IPS-18c (cell line): ENCODE measurements at regions not wholly inside any gene's neighbourhood (a gene's known extent, or its start where the extent isn't known, plus 50 kb on each side); places are given as distances from the start of the nearest gene placed in this dataset.

Experiments
- H3K4me3 ChIP-seq: 2 replicates; pipeline ENCODE4 v1.7.0; 2013; ENCODE audit warnings: low read depth, mild to moderate bottlenecking, low read length, moderate library complexity; ENCODE audit not compliant: insufficient read depth
- H3K9me3 ChIP-seq: one replicate; pipeline ENCODE4 v1.6.1; 2013; ENCODE audit warnings: mild to moderate bottlenecking, low read length, moderate library complexity; ENCODE audit not compliant: control insufficient read depth, insufficient read depth

DNA sequence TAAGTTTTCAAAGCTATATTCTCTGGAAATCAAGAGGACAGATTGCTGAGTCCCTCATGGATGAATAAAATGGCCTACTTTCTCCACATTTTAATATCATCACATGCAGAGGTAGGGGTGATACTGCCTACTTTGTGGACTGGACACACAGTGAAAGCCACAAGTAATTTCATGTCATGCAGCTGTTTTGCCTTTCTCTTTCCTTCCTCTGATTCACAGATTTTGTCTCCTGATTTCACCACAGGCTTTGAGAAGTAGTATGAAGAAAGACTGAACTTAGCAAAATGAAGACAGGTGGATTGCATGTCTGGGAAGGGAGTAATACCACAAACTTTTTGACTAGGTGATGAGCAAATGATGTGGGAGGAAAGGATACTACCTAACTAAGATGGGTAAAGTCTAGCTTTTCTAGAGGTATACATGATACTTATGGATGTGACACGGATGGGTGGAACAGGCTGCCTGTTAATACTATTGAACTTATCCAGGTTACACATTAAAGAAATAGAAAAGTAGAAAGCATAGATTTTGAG is 478.4 kb upstream of the GOT2 start:
- H3K9me3 ChIP-seq: no peaks in the 10 kb centered on the region
- no peak overlapping the region for H3K4me3 ChIP-seq

DNA sequence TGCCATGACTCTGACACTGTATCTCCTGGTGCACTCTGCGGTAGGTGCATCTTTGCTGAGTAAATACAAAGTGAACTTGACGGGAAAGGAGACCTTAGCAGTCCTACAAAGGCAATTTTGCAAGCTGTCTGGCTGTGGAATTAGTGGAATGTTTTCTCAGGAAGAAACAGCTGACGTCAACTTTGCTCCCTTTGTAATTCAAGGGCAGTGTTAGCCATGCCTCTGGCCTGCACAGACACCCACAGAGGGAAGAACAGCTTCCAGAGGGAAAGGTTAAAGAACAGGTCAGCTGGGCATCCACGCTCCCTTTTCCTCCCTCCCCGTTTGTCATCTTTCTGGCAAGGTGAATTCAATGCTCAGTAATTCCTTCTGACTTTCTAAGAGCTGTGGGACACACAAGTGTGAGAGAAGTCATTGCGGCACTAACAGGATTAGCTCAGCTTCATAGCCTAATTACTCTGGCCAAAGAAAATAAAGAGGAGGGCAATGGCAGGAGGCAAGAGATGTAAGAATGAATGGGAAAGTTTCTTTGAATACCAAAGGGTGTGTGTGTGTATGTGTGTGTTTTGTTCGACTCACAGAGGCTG is 476.9 kb upstream of the GOT2 start:
- no peaks in the 10 kb centered on the region for H3K9me3 ChIP-seq
- H3K4me3 ChIP-seq: no peak overlapping the region

- H3K9me3 ChIP-seq: no peaks in the 10 kb centered on the region
- H3K4me3 ChIP-seq: no peak overlapping the region
These were observed 471.3 kb upstream of the GOT2 start for GRCh38 chr16:59205403-59205802.

DNA sequence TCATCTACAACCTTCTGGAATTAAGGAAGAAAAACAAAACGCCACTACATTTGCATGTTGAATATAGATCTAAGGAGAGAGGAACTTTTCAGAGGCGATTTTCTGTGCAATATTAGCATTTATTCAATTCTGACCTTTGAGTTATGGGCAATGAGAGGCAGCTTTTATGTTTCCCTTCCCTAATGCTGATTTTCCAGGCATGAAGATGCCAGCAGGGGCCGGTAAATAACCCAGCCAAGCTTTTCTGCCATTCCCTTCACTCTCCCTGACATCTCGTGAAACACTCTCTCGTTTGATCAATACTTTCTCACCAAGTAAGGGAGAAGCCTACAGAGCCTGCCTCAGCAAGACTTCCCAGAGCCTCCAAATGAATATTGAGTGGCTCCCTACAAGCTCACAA is 470.5 kb upstream of the GOT2 start:
- Histone ChIP-seq H3K4me3 (no peak overlapping the region), H3K9me3 (no peaks in the 10 kb centered on the region)

GRCh38 chr16:59202233-59202862 is 468.2 kb upstream of the GOT2 start:
- no peaks in the 10 kb centered on the region for H3K9me3 ChIP-seq
- H3K4me3 ChIP-seq: no peak overlapping the region

- Histone ChIP-seq H3K4me3 (no peak overlapping the region), H3K9me3 (no peaks in the 10 kb centered on the region)
These were observed 467.7 kb upstream of the GOT2 start for GRCh38 chr16:59201821-59202220.

GRCh38 chr16:59201160-59201559 is 467.0 kb upstream of the GOT2 start:
- no peaks in the 10 kb centered on the region for H3K9me3 ChIP-seq
- H3K4me3 ChIP-seq: no peak overlapping the region

DNA sequence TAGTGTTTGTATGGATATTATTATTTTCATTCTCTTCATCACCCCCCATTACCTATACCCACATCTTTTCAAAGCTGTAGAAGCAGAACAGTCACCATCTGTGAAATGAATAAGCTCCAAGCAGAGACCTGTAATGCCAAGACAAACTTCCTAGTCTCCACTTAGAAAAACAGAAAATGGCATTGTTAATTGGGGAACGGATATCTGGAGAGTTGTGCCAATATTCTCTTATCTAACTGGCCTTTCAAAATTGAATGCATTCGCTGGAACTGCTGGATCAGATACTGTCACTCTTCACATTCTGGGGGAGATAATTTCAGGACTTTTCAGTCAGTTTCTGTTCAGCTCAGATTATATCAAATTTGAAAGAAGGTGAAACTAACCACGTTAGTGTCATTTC is 464.4 kb upstream of the GOT2 start:
- H3K4me3 ChIP-seq: no peak overlapping the region

DNA sequence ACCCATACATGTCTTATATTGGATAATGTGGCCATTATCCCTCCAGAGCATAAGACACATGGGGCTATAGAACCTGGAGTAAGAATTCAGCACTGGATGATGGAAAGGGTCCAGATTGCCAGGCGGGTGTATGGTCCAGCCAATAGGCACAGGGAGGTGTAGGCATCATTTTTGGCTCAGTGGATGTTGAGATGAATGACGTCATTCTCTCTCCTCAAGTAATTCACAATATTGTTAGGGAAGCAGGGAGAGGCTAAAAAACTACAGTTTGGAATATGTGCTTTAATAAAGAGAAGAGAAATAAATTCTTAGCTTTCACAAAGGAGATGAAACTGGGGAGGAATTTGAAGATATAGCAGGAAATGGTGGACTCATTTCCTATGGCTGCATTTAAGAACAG is 461.1 kb upstream of the GOT2 start:
- no peaks in the 10 kb centered on the region for H3K9me3 ChIP-seq
- no peak overlapping the region for H3K4me3 ChIP-seq

More for the DNA sequence above, 464.4 kb upstream of the GOT2 start:
- H3K9me3 ChIP-seq: no peaks in the 10 kb centered on the region

GRCh38 chr16:59193637-59194036 is 459.5 kb upstream of the GOT2 start:
- no peak overlapping the region for H3K4me3 ChIP-seq
- H3K9me3 ChIP-seq: no peaks in the 10 kb centered on the region

GRCh38 chr16:59192551-59193199 is 458.6 kb upstream of the GOT2 start:
- H3K4me3 ChIP-seq: no peak overlapping the region
- no peaks in the 10 kb centered on the region for H3K9me3 ChIP-seq

GRCh38 chr16:59190731-59191130 is 456.6 kb upstream of the GOT2 start:
- Histone ChIP-seq H3K4me3 (no peak overlapping the region), H3K9me3 (no peaks in the 10 kb centered on the region)

DNA sequence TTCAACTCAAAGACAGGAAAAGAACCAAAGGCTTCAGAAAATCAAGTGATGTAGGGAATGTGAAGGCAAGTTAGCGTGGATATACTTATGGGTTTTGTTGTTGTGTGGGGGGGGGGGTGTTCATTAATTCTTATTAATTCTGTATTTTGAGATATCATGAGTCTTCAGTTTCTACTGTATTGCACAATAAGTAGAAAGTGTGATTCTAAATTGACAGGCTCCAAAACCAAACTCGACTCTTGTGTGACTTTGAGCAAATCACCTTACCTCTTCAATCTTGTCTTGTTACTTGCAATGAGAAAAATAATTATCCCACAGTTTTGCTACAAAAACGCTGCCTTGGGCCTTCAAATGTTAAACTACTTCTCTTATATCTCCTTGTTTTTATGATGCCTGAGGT is 453.9 kb upstream of the GOT2 start:
- H3K9me3 ChIP-seq: no peaks in the 10 kb centered on the region
- H3K4me3 ChIP-seq: no peak overlapping the region

- Histone ChIP-seq H3K9me3 (no peaks in the 10 kb centered on the region), H3K4me3 (no peak overlapping the region)
These were observed 447.8 kb upstream of the GOT2 start for GRCh38 chr16:59181821-59182420.

- no peaks in the 10 kb centered on the region for H3K9me3 ChIP-seq
- H3K4me3 ChIP-seq: no peak overlapping the region
These were observed 446.0 kb upstream of the GOT2 start for GRCh38 chr16:59180083-59180476.

DNA sequence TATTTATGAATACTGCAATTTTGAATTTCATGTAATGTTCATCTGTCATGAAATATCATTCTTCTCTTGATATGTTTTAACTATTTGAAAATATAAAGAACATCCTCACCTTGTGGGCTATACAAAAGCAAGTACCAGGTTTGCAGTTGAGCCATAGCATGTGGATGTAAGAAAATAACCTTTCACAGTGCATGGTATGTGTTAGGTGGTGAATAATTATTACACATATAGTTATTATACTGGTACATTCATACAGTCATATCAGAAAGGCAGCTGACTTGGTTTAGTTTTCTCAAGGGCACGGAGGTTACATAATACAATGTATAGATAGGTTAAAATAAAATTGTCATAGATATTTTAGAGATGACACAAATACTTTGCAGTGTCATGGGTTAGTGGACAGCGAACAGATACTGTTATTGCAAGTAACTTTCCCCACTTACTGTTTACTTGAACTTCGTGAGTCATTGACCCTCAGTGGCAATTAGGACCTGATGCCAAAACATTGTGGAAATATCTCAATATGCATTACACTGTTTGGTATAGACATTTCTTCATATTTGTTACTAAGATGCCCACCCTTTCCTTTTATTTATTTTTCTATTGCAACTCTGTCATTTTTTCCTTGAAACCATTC is 445.4 kb upstream of the GOT2 start:
- Histone ChIP-seq H3K4me3 (no peak overlapping the region), H3K9me3 (no peaks in the 10 kb centered on the region)

DNA sequence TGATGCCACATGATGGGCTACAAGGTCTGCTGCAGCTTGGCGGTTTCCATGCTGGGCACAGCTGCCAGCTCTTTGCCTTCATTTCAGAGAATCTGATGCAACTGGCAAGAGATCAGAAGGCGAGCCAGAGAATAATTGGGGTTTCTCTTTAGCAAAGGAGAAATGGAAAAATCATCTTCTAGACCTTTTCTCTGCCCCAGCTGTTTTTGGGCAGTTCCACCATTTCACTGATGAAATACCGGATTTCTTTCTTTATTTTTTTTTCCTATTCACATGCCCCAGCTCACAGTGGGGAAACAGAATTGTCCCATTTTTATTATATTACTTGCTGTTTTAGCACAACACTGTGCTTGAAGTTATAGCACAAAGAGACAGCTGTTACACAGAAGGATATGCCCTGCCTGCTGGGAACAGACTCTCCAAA is 439.3 kb upstream of the GOT2 start:
- Histone ChIP-seq H3K9me3 (no peaks in the 10 kb centered on the region), H3K4me3 (no peak overlapping the region)
